ENCODE measurements at regions not wholly inside any gene's neighbourhood (a gene's known extent, or its start where the extent isn't known, plus 50 kb on each side); places are given as distances from the start of the nearest gene placed in this dataset.

DNA sequence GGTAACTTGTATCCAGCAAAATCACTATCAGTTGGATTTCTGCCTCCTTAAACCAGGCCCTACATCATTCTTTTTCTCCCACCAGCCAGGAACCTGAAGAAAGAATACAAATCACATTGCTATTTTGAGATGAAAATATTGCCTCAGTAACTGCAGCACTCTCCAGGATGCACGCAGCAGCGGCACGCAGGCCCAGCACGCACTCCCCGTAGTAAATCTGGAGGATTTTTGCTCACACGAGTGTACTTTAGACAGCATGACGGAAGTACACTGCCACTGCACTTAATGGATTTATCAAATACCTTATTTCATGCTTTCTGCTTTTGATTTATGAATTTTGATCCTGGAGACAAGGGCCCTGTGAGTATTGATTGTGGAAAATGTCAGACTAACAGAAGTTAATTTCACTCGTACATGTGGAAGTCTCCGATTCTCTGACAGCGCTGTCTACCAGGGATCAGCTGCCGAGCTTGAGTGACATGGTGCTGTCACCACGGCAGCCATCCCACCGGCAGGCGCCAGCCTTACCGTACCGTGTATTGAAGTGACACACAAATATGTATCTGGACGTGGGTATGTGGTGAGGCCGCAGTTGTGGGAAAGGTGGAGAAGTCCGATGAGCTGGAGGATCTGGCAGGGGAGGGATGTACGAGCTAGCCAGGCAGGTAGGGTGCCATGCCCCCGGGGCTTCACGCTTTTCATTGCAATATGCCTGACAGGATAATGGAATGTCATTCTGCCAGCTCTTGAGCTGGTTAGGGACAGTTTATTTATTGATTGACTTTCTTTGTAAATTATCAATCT lies 863.7 kb downstream of the GALR1 start:
- DNase-seq (ENCODE audit: low read depth in 2 of 2): no peak

DNA sequence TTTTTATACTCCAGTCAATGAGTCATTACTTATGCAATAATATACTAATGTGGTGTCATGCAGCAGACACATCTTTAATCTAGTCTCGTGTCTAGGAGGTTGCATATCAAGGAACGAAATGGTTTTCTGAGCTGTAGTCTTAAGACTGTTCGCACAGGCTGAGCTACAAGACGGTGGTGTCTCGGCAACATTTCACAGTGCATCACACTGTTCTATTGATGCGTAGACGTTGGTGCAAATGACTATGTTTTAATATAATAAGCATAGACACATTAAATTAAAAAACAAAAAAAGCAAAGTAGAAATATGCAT lies 864.2 kb downstream of the GALR1 start:
- DNase-seq (ENCODE audit: low read depth in 2 of 2): no peak

DNA sequence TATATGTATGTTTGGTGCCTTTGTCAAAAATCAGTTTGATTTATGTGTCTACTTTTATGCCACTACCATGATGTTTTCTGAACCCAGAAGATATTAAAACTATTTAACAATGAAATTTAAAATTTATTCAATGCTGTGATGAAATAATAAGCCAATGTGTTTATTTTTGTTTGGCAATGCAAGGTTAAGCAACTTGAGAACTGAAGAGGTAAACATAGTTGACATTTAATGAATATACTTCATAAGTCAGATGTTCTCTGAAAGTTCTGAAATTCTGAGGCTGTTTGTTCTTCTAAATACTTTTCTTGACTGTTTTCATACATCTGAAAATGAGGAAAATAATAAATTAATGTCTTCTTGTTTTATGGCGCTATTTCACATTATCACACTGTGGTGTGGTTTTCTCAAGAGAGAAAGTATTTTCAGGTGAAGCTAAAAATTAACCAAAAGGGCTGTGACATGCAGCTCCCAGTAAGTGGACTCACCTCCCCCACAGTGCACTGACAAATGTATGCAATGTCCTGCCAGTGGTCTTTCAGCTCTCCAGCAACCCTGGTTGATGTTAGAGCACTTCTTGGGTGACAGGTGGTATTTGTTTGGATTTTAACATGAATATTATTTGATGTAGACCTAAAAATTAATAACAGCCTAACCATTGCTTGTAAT lies 863.6 kb upstream of the SALL3 start:
- DNase-seq (ENCODE audit: low read depth in 2 of 2): no peak

DNA sequence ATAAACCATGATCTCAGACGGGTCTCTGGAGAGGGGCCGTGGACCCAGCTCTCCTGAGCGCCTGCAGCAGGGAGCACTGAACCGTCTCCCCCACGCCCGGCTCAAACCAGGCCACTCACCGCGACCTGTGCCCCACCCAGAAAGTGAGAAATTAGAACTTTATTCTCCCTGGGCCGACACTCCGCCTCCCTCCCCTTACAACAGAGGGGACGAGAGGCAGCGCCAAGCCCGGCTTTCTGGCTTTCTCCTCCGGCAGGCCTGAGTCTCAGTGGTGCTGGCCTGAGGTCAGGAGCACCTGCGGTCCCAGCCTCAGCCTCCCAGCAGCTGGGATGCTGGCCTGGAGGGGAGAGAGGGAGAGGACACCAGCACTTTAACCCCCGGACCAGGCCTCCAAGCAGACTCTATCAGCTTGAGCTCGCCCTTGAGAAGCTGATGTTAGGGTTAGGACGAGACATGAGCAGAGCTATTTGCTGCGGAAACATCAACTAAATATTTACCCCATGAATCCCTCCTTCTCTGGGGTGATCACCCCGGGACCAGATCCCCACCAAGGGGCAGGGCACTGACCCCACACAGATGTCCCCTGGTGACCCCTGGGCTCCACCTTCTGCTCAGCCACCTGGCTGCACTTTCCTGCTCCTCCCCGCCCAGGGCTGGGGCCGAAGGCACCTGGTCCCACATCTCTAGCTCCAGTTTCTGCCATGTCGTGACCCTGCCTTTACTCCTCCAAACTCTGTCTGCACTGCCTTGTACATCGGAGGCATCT lies 856.3 kb upstream of the SALL3 start:
- no peak for DNase-seq (ENCODE audit: low read depth in 2 of 2)

DNA sequence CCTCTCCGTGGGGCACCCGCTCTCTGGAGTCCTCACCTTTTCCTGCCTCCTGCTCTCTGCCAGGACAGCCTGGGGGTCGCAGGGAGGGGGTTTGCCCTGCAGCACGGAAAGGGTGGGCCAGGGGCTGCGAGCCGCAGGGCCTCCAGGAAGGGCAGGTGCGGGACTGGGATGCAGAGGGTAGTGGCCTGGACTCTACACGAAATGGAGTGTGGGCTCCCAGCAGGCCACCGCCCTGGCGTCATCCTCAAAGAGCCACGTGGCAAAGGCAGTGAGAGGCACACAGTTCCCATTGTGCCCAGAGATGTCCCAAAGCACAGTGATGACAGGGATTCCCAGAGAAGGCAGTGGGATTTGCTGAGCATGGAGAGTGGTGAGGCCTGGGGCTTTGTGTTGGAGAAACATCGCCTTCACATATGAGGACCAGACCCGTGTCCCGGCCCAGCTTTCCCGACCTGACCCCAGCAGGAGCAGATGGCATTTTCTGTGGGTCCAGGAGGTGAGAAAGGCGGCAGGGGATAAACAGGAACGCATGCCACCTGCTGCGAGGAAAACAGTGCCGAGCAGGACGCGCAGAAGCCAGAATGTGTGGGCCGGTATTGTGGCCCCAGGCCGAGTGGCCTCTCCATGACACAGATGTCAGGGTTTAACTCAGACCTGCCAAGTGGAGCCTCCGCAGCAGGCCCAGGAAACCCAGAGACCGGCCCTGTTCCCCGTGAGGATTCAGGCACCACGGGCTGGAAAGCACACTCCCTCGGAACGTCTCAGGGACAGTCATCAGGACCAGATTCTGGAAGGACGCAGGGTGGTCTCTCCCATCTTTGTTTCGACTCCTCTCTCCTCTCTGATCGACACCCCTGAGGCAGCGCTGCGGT lies 855.5 kb upstream of the SALL3 start:
- DNase-seq (ENCODE audit: low read depth in 2 of 2): no peak

DNA sequence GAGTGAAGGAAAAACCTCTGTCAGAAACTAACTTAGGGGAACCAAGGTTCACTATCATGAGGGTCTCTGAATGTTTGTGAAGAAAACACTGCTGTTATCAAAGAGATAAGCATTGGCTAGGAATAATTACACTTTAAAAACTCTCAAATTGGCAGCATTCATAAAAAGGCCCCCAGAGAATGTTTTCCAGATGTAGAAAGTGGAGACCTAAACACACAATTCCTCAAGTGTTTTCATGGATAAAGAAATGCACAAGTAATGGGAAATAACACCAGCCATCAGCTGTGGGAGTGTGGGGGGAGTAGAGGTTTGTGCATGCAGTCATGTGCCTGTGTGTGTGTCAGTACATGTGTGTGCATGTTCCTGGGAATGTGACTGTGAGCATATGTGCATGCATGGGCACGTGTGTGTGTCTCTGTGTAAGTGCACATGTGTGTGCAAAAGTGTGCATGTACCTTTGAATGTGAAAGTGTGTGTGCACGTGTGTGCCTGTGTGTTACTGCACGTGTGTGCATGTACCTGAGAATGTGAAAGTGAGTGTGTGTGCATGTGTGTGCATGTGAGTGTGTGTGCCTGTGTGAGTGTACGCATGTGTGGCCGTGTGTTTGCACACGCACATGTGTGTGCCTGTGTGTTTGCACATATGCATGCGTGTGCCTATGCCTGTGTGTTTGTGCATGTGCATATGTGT lies 854.3 kb upstream of the SALL3 start:
- no peak for DNase-seq (ENCODE audit: low read depth in 2 of 2)

DNA sequence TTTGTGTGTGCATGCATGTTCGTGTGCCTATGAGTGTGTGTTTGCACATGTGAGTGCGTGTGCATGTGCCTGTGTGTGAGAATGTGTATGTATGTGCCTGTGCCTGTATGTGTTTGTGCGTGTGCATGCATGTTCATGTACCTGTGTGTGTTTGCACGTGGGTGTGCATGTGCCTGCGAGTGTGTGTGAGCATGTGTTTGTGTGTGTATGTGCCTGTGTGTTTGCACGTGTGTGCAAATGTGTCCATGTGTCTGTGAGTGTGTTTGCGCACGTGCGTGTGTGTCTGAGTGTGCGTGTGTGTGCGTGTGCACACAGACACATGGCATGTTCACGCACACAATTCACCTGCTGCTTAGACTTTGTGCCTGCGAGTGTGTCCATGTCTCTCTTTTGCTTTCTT lies 853.5 kb upstream of the SALL3 start:
- no peak for DNase-seq (ENCODE audit: low read depth in 2 of 2)

DNA sequence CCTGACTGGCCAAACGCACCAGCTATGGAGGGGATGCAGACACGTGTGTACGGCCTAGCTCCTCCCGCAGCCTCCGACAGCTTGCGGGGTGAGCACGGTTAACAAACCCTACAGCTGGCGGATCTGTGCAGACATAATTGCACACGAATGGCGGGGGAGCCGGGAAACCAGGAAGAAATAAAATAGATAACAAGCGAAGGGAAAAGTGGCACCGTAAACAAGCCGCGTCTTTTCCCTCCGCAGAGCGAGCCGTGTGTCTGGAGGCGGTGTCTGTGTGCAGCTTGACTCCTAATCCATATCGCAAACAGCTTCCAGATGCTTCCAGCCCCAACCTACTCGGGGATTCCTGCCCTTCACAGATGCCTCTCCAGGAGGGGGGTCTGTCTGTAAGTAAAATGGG lies 853.1 kb upstream of the SALL3 start:
- DNase-seq (ENCODE audit: low read depth in 2 of 2): no peak

DNA sequence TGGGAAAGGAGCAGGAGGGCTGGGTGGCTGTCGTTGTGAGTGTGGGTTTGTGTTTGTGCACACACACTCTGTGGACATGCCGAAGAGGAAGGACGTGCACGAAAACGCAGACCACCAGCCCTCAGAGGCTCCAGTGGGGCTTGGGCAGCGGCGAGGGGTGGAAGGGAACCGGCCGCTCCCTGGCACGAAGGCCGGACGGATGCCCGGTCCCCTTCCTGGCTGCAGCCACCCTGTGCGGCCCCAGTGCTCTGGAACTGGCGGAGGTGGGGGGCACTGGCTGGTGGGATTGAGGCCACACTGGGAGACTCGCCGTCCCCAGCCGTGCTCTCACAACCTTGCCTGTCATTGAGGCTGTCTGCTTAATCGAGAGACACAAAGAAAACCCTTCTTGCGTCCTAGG lies 852.6 kb upstream of the SALL3 start:
- DNase-seq (ENCODE audit: low read depth in 2 of 2): no peak

DNA sequence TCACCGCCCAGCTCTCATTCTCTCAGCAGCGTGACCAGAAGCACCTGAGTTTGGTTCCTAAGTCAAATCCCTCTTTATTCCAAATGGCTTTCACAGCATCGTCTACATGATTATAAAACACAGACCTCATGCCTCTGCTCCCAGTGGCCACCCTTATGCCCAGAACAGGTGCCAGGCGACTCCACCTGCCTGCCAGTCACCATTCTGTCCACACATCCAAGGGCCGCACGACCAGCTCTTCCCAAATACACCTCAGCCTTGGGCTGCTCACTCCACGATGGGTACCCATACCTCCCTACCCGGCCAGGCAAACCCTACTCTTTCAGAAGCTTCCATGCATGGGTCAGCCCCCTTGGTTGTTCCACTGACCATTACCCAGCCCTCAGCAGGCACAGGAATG lies 851.6 kb upstream of the SALL3 start:
- DNase-seq (ENCODE audit: low read depth in 2 of 2): no peak

DNA sequence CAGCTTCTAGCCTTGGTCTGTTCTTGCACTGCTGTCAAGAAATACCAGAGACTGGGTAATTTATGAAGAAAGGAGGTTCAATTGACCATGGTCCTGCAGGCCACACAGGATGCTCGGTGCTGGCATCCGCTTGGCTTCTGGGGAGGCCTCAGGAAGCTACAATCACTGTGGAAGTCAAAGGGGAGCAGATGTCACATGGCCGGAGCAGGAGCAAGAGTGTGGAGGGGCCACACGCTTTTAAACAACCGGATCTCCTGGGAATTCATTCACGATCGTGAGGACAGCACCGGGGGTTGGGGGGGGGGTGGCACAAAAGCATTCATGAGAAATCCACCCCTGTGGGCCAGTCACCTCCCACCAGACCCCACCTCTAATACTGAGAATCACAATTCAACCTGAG lies 850.4 kb upstream of the SALL3 start:
- no peak for DNase-seq (ENCODE audit: low read depth in 2 of 2)

DNA sequence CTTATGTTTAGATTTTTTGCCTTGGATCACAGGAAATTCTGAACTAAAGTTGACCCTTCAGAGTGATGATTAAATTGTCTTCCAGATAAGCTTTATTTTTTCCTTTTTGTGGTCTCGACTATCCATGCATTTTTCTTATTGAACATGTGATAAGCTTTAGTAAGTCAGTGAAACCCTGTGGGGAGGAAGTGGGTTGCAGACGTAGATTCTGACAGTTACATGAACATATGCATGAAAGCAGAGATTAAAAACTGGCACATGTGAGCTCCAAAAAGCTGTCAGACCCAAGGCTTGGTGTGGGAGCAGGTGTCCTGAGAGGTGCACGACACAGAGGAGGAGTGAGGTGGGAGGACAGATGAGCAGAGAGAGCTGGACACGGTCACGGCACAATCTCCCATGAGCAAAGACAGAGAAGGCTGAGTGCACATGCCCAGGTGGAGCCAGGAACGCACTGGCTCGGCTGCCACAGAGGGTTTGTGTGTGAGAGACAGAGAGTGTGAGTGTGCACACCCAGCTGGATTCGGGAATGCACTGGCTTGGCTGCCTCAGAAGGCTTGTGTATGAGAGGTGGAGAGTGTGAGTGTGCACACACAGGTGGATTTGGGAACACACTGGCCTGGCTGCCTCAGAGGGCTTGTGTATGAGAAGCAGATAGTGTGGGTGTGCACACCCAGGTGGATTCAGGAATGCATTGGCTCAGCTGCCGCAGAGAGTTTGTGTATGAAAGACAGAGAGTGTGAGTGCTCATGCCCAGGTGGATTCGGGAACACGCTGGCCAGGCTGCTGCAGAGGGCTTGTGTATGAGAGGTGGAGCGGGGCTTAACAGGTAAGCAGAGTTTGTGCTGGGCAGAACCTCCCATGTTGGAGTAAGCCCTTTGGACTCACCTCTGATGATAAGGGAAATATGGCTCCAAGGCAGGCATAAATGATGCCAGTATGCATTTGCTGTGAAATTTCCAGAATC lies 849.1 kb upstream of the SALL3 start:
- DNase-seq (ENCODE audit: low read depth in 2 of 2): no peak

DNA sequence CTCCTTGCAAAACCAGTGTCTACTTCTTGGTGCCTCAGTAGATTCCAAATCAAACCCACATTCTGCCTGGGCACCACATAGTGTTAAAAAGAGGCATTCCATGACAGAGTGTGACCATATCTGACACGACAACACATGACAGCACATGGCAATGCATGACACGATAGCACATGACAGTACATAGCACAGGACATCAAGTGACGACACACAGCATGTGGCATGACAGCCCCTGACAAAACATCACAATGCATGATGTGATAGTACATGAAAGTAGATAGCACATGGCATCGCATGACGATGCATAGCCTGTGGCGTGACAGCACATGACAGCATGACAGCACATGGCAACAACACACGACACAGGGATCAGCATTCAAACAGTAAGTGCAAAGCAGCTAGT lies 845.9 kb upstream of the SALL3 start:
- DNase-seq (ENCODE audit: low read depth in 2 of 2): no peak

DNA sequence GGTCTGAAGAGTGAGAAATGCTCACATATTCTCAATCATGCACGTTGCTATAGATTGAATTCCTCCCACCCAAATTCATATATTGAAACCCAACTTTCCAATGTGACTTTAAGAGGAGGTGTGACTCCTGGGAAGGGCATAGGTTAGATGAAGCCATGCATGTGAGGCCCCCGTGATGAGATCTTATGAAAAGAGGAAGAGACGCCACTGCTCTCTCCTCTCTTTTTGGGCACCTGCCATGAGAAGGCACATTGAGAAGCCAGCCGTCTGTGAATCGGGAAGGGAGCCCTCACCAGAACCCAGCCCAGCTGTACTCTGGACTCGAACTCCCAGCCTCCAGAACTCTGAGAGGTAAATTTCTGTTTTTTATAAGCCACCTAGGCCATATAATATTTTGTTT lies 842.6 kb upstream of the SALL3 start:
- no peak for DNase-seq (ENCODE audit: low read depth in 2 of 2)

DNA sequence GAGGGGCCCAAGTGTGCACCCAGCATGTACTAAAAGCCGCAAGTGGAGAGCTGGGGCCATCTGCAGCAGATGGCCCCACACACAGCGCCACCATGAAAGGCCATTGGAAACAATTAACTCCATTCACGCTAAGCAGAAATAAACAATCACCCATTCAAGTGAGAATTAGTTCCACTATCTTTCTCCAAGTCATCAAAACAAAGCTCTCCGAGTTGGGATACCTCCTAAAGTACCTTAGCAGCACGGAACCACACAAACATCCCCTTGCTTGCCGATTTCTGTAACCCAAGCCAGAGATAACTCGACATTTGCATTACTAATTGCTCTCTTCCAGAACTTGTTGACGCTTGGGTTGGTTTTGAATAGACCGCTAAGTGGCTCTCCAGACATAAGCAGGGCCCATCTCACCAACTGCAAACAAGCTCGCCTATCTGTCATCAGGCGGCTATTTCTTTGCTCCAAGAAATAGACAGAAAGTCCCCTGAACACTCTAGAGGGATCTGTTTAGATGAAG lies 840.6 kb upstream of the SALL3 start:
- no peak for DNase-seq (ENCODE audit: low read depth in 2 of 2)

DNA sequence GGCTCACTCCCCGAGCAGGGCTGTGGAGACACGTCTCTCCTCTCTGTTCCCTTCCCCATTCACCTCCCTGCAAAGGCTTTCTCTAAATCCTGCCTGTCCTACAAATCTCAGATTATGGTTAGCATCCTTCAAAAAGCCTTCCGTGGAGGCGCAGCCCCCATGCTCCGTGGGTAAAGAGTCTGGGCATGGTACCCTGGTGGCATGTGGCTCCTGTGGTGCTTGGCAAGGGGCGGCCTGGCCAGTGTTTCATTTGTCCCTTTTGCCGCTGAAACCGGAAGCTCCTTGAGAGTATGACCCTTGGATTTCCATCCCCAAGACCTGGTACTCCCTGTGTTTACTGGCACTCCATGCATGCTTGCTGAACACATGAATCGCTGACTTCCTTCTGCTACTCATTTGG lies 839.3 kb upstream of the SALL3 start:
- no peak for DNase-seq (ENCODE audit: low read depth in 2 of 2)

DNA sequence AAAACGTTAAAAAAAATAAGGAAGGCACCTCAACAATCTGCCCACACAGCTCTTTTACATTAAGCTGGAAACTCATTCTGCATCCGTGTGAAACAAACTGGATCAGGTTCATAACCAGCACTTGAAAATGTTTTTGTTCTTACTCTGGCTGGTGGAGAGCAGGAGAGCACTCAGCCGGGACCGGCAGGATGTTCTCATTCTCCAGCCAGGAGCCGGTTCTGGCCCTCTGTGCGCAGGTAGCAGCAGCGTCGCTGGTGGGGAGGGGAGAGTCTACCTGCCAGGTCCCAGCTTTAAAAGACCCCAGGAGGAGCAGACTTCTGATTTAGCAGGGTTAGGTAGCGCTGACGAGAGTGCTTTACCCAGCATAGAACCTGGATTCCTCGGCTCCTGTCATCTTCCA lies 834.9 kb upstream of the SALL3 start:
- DNase-seq (ENCODE audit: low read depth in 2 of 2): no peak

DNA sequence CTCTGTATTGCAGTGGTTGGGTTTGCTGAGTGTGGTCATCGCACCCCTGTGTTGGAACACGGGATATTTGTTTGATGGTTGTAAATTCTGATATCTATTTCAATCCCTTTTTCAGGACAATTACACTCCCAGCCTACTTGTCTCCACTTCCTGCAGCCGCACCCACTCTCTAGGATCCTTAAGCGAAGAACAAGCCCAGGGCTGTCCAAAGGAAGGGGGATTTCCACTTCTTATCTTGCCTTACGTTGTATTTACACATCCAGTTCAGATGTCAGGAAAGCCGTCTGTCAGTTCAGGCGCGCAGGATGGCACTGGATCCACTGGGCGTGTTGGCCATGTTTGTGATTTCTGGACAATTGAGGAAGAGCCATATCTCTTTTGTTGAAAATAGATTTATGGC lies 834.5 kb upstream of the SALL3 start:
- no peak for DNase-seq (ENCODE audit: low read depth in 2 of 2)

DNA sequence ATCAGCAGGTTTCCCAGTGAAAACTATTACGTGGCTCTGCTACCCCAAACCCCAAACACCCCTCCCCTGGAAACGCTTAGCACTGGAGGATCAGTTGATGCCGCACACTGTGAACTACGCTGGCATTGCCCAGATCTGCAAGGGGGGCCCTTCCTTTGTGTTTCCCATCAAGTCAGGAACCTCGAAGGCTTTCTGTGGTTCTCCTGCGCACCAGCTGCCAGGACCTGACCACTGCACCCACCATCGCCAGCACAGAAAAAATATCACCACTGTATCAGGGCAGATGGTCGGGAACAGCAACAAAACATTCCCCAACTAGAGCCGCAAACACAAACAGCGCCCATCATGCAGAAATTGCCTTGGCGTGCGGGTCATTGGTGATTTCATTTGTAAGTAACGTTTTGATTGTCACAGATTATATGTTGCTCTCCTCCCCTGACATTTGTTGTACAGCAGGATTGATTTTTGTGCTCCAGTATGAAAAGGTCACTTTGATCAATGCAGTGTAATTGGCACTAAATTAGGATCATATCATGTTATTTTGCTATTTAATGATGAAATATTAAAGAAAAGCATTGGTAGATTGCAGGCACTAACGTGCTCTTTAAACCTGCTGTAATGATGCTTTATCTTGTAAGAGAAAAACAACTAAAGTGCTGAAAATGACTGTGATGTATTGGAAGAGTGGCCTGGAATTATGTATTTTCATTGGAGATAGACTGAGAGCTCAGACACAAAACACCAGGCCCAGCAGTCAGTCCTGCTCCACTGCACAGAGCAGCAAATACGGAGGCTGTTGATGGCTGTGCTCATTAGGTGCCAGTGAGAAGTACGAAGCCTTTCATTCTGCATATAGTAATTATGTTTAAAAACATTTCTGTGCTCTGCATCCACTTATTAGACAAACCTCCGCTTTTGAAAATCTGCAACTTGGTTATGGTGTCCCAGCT lies 833.2 kb upstream of the SALL3 start:
- DNase-seq (ENCODE audit: low read depth in 2 of 2): no peak

Measured in stimulated activated CD8-positive, alpha-beta memory T cell treated with anti-CD3 and anti-CD28 coated beads, Interleukin-7, amount 100 ng/mL, for 4 hours (primary cell).